HepG2 (cell line): ENCODE measurements at regions not wholly inside any gene's neighbourhood (a gene's known extent, or its start where the extent isn't known, plus 50 kb on each side); places are given as distances from the start of the nearest gene placed in this dataset.

Experiments
- ATAC-seq: fragments of 200-7000 bp; cut with Tn5 transposase; 3 replicates; pipeline ENCODE4 v1.9.1; 2020; ENCODE audit warnings: mild to moderate bottlenecking, moderate library complexity
- BruUV-seq: library from RNA; stranded (reverse); fragments of 400-500 nt; replicated peaks from 2 replicates; lab custom pipeline; 2021; lab: Mats Ljungman, UMichigan
- CTCF ChIA-PET: fragments of 300-600 bp; formaldehyde crosslinking; extraction: SDS; loops from one replicate; lab custom pipeline; 2021; ENCODE audit warnings: low total read pairs, inconsistent platforms, low intra/inter-chr PET ratio; lab: Yijun Ruan, JAX
- POLR2A ChIA-PET: fragments of 350-600 bp; sonication (Branson Sonifier 250); formaldehyde crosslinking; loops from one replicate; lab custom pipeline; 2020; ENCODE audit warnings: antibody characterized with exemption, inconsistent platforms; lab: Yijun Ruan, JAX
- DNase-seq: peaks from one replicate; pipeline ENCODE4 v3.0.0-alpha.2; 2015; ENCODE audit warnings: low spot score
- FAIRE-seq: peaks from 3 replicates; lab custom pipeline; 2011; peaks lifted over from hg19 to GRCh38; lab: Jason Lieb, UNC
- H2AFZ ChIP-seq: one replicate; pipeline ENCODE4 v1.6.1; 2011; ENCODE audit warnings: low read length, inconsistent platforms
- H3K27ac ChIP-seq: fragments of 300-600 bp; 3 replicates; pipeline ENCODE4 v1.8.0; 2011; ENCODE audit warnings: mixed run types, mild to moderate bottlenecking, mixed read lengths, low read length, inconsistent platforms; ENCODE audit not compliant: insufficient read depth; ENCODE audit errors: extremely low read length
- H3K27me3 ChIP-seq, 2 experiments: fragments of 200-600 bp in 1 of 2; 2 replicates in 1 of 2; 3 replicates in 1 of 2; pipeline versions ENCODE4 v1.6.0 to v1.8.0; 2011; ENCODE audit warnings: low read length in 2 of 2, mild to moderate bottlenecking in 2 of 2, moderate library complexity in 2 of 2, inconsistent platforms in 1 of 2; ENCODE audit not compliant: insufficient read depth in 2 of 2, control insufficient read depth in 1 of 2
- H3K36me3 ChIP-seq, 2 experiments: fragments of 200-600 bp in 1 of 2; replicated peaks in 1 of 2; 2 replicates in 1 of 2; 3 replicates in 1 of 2; pipeline versions ENCODE4 v1.5.1 to v1.8.0; 2011; ENCODE audit warnings: low read length in 2 of 2, inconsistent platforms in 1 of 2; ENCODE audit not compliant: insufficient read depth in 2 of 2, control insufficient read depth in 1 of 2
- H3K4me1 ChIP-seq: 2 replicates; pipeline ENCODE4 v1.5.1; 2012; ENCODE audit warnings: low read length, inconsistent platforms; ENCODE audit not compliant: insufficient read depth
- H3K4me2 ChIP-seq: 2 replicates; pipeline ENCODE4 v1.6.0; 2011; ENCODE audit warnings: low read depth, low read length, inconsistent platforms
- H3K4me3 ChIP-seq, 3 experiments: fragments of 200-600 bp in 1 of 3; sonication (generic), shearing (Covaris generic) in 1 of 3; replicated peaks in 1 of 3; 2 replicates each; pipeline ENCODE4 v1.5.1; 2011 to 2016; ENCODE audit warnings: low read length in 3 of 3, inconsistent platforms in 2 of 3, low read depth in 2 of 3, mild to moderate bottlenecking in 2 of 3, control low read depth in 1 of 3, mixed read lengths in 1 of 3; ENCODE audit not compliant: insufficient read depth in 1 of 3
- H3K79me2 ChIP-seq: one replicate; pipeline ENCODE4 v1.6.1; 2011; ENCODE audit warnings: low read length, inconsistent platforms; ENCODE audit not compliant: insufficient read depth
- H3K9ac ChIP-seq: 2 replicates; pipeline ENCODE4 v1.6.0; 2011; ENCODE audit warnings: mild to moderate bottlenecking, low read depth, low read length, inconsistent platforms; ENCODE audit not compliant: insufficient read depth
- H3K9me3 ChIP-seq: 2 replicates; pipeline ENCODE4 v1.5.1; 2012; ENCODE audit warnings: mild to moderate bottlenecking, low read length
- H4K20me1 ChIP-seq: 2 replicates; pipeline ENCODE4 v1.6.0; 2011; ENCODE audit warnings: inconsistent platforms, mild to moderate bottlenecking, low read length, moderate library complexity; ENCODE audit not compliant: insufficient read depth
- BORCS8-MEF2B ChIP-seq: sonication (generic); formaldehyde crosslinking; IDR thresholded peaks from 2 replicates; pipeline ENCODE4 v1.8.0; 2022; ENCODE audit warnings: mild to moderate bottlenecking, missing genetic modification reagents
- CCAR2 ChIP-seq: fragments of 200-400 bp; formaldehyde crosslinking; optimal IDR thresholded peaks from 2 replicates; pipeline ENCODE3; 2018; ENCODE audit warnings: low read depth, mild to moderate bottlenecking, low read length, moderate library complexity
- MTA3 ChIP-seq: sonication (generic); formaldehyde crosslinking; IDR thresholded peaks from 2 replicates; pipeline ENCODE4 v1.4.0; 2020; ENCODE audit warnings: missing genetic modification reagents
- MXI1 ChIP-seq: IDR thresholded peaks from 3 replicates; pipeline ENCODE4 v1.6.1; 2012; ENCODE audit warnings: low read depth, low read length, inconsistent platforms, borderline replicate concordance
- SIN3A ChIP-seq: IDR thresholded peaks from 2 replicates; pipeline ENCODE4 v1.6.1; 2011; ENCODE audit warnings: low read depth, mild to moderate bottlenecking, control low read depth, low read length, borderline replicate concordance
- THAP8 ChIP-seq: sonication (generic); formaldehyde crosslinking; IDR thresholded peaks from 2 replicates; pipeline ENCODE4 v1.5.1; 2020; ENCODE audit warnings: missing genetic modification reagents, mild to moderate bottlenecking, borderline replicate concordance
- TRAFD1 ChIP-seq: sonication (generic); formaldehyde crosslinking; IDR thresholded peaks from 2 replicates; pipeline ENCODE4 v1.5.1; 2020; ENCODE audit warnings: missing genetic modification reagents, mild to moderate bottlenecking, borderline replicate concordance
- ZHX1 ChIP-seq: sonication (generic); formaldehyde crosslinking; IDR thresholded peaks from 2 replicates; pipeline ENCODE4 v1.8.1; 2022; ENCODE audit warnings: low read depth, mild to moderate bottlenecking, missing genetic modification reagents
- ZNF776 ChIP-seq: sonication (generic); formaldehyde crosslinking; IDR thresholded peaks from 2 replicates; pipeline ENCODE4 v1.4.0; 2020; ENCODE audit warnings: mild to moderate bottlenecking, missing genetic modification reagents
- WGBS: methylation state at CpG from one replicate; pipeline ENCODE4 v1.1.6; 2017; ENCODE audit warnings: low lambda C conversion rate; 5-methylcytosine and 5-hydroxymethylcytosine counted together
- in situ Hi-C: cut with HindIII; loops from 2 replicates; pipeline ENCODE4 v1.10.0; 2017; ENCODE audit warnings: low pct_unique_long_range_greater_than_20kb; ENCODE audit not compliant: extremely low pct_ligation_motif_present
- intact Hi-C: fragments of 100-400 bp; cut with micrococcal nuclease; formaldehyde crosslinking; loops from one replicate; pipeline ENCODE4 v1.10.0; 2022; ENCODE audit not compliant: unreplicated experiment

GRCh38 chr4:133647206-133647605 is 498.1 kb downstream of the PCDH10 start:
- H4K20me1 ChIP-seq = no peaks in the 10 kb centered on the region
- no peak overlapping the region for H3K27ac ChIP-seq
- no peak overlapping the region for H3K9ac ChIP-seq
- no peak overlapping the region for H3K4me3 ChIP-seq
- no peaks in the 10 kb centered on the region for H3K36me3 ChIP-seq
- FAIRE-seq (no peak), DNase-seq (no peak), ATAC-seq (no peak)
- no peak overlapping the region for H2AFZ ChIP-seq
- intact Hi-C loops = no loop called here
- H3K4me1 ChIP-seq = no peaks in the 10 kb centered on the region
- no peaks in the 10 kb centered on the region for H3K79me2 ChIP-seq
- H3K9me3 ChIP-seq = no peaks in the 10 kb centered on the region
- in situ Hi-C loops = no loop called here
- CTCF ChIA-PET = no interaction called here
- H3K4me2 ChIP-seq = no peak overlapping the region
- POLR2A ChIA-PET = no interaction called here
- WGBS = 5% methylated on average over 2 of the region's 2 CpGs
- BruUV-seq = no TSS peak
- TF ChIP-seq BORCS8-MEF2B (CRISPR knock-in tag) = no peak
- TF ChIP-seq SIN3A = no peak
- TF ChIP-seq ZHX1 = no peak
- no peak for TF ChIP-seq TRAFD1 (CRISPR knock-in tag)
- TF ChIP-seq CCAR2 = no peak
- no peak for TF ChIP-seq MXI1
- no peak for TF ChIP-seq THAP8 (CRISPR knock-in tag)
- no peak for TF ChIP-seq MTA3 (CRISPR knock-in tag)
- TF ChIP-seq ZNF776 (CRISPR knock-in tag) = no peak
- H3K27me3 ChIP-seq = no peaks in the 10 kb centered on the region
